ENCODE measurements at regions not wholly inside any gene's neighbourhood (a gene's known extent, or its start where the extent isn't known, plus 50 kb on each side); places are given as distances from the start of the nearest gene placed in this dataset.

DNA sequence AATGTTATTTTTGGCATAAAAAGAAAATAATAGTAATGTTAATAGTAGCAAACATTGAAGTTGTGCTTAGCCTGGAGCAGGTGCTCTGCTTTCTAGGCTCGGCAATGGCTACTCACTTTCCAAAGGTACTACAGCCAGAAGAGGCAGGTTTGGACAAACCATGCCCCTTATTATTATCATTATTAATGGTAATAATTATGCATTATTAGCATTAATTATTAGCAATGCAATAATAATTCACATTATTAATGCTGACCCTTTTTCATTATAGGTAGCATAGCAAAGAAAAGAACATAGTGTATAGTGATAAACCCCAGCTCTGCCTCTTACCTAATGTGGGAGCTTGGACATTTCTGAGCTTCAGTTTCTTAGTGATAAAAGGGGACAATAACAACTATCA is 171.4 kb downstream of the EDEM1 start:
- DNase-seq (ENCODE audit: low read depth, low spot score) (no peak), FAIRE-seq (no peak)
- Histone ChIP-seq H3K27me3 (ENCODE audit: control insufficient read depth in 2 of 2, insufficient read depth in 2 of 2, low read length in 2 of 2) (no peaks in the 10 kb centered on the region), H4K20me1 (replicated peaks; ENCODE audit: control insufficient read depth, extremely low read depth, insufficient read depth, low read length) (no peaks in the 10 kb centered on the region), H2AFZ (ENCODE audit: low read depth, low read length) (no peak overlapping the region), H3K9me1 (replicated peaks; ENCODE audit: control insufficient read depth, extremely low read depth, insufficient read depth, low read length) (no peaks in the 10 kb centered on the region), H3K4me1 (ENCODE audit: control insufficient read depth, extremely low read depth, insufficient read depth, low read length) (no peaks in the 10 kb centered on the region), H3K4me3 (replicated peaks in 1 of 3; ENCODE audit: insufficient read depth in 1 of 3, low read depth in 1 of 3, low read length in 3 of 3) (no peak overlapping the region), H3K9ac (replicated peaks; ENCODE audit: extremely low read depth, insufficient read depth, low read length) (no peak overlapping the region), H3K4me2 (ENCODE audit: insufficient read depth, low read length) (no peak overlapping the region), H3K9me3 (replicated peaks; ENCODE audit: control insufficient read depth, insufficient read depth, low read length) (peaks cover 4% of the 10 kb centered on the region), H3K36me3 (ENCODE audit: control insufficient read depth in 2 of 2, extremely low read depth in 1 of 2, insufficient read depth in 2 of 2, low read length in 2 of 2) (no peaks in the 10 kb centered on the region), H3K79me2 (ENCODE audit: control insufficient read depth, insufficient read depth, low read length) (no peaks in the 10 kb centered on the region), H3K27ac (ENCODE audit: insufficient read depth, low read depth, low read length) (no peak overlapping the region)
- TF ChIP-seq, protein P1, sequence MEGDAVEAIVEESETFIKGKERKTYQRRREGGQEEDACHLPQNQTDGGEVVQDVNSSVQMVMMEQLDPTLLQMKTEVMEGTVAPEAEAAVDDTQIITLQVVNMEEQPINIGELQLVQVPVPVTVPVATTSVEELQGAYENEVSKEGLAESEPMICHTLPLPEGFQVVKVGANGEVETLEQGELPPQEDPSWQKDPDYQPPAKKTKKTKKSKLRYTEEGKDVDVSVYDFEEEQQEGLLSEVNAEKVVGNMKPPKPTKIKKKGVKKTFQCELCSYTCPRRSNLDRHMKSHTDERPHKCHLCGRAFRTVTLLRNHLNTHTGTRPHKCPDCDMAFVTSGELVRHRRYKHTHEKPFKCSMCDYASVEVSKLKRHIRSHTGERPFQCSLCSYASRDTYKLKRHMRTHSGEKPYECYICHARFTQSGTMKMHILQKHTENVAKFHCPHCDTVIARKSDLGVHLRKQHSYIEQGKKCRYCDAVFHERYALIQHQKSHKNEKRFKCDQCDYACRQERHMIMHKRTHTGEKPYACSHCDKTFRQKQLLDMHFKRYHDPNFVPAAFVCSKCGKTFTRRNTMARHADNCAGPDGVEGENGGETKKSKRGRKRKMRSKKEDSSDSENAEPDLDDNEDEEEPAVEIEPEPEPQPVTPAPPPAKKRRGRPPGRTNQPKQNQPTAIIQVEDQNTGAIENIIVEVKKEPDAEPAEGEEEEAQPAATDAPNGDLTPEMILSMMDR (IDR thresholded peaks at IDR 0.05; ENCODE audit: extremely low read depth in 1 of 2, insufficient read depth in 1 of 2, low read depth in 1 of 2, low read length in 2 of 2), result no peak
- TF ChIP-seq POLR2A (IDR thresholded peaks at IDR 0.05; ENCODE audit: low read depth, low read length) (no peak), EZH2 (IDR thresholded peaks at IDR 0.05; ENCODE audit: borderline replicate concordance, low read depth, low read length, severe bottlenecking) (no peak), FOS (IDR thresholded peaks at IDR 0.05; ENCODE audit: borderline replicate concordance, insufficient read depth, low read length) (no peak), JUN (IDR thresholded peaks at IDR 0.05; ENCODE audit: borderline replicate concordance, insufficient read depth, insufficient read length, low read depth) (no peak), GATA2 (IDR thresholded peaks at IDR 0.05; ENCODE audit: insufficient read depth, insufficient read length, low read depth, low read length) (no peak), POLR2AphosphoS5 (IDR thresholded peaks at IDR 0.05; ENCODE audit: insufficient read depth, low read depth, low read length) (no peak), MYC (IDR thresholded peaks at IDR 0.05; ENCODE audit: low read depth, low read length) (no peak)
- TF ChIP-seq, protein P2, sequence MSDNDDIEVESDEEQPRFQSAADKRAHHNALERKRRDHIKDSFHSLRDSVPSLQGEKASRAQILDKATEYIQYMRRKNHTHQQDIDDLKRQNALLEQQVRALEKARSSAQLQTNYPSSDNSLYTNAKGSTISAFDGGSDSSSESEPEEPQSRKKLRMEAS (IDR thresholded peaks at IDR 0.05; ENCODE audit: insufficient read depth, insufficient read length), result no peak
- POLR2A ChIA-PET, result no interaction called here
- dilution Hi-C loops (cut with MboI; ENCODE audit: extremely low pct_ligation_motif_present, low sequenced_read_pairs), result no loop called here
- BruUV-seq (replicated peaks), result no TSS peak
- CTCF ChIA-PET, result no interaction called here
- intact Hi-C loops (cut with micrococcal nuclease), result no loop called here

All from endothelial cell of umbilical vein (primary cell).